HepG2 (cell line): ENCODE measurements at regions not wholly inside any gene's neighbourhood (a gene's known extent, or its start where the extent isn't known, plus 50 kb on each side); places are given as distances from the start of the nearest gene placed in this dataset.

Experiments used
- ATAC-seq: fragments of 200-7000 bp; cut with Tn5 transposase; 3 replicates; pipeline ENCODE4 v1.9.1; 2020; ENCODE audit warnings: mild to moderate bottlenecking, moderate library complexity
- BruUV-seq: library from RNA; stranded (reverse); fragments of 400-500 nt; replicated peaks from 2 replicates; lab custom pipeline; 2021; lab: Mats Ljungman, UMichigan
- CTCF ChIA-PET: fragments of 300-600 bp; formaldehyde crosslinking; extraction: SDS; loops from one replicate; lab custom pipeline; 2021; ENCODE audit warnings: low total read pairs, inconsistent platforms, low intra/inter-chr PET ratio; lab: Yijun Ruan, JAX
- POLR2A ChIA-PET: fragments of 350-600 bp; sonication (Branson Sonifier 250); formaldehyde crosslinking; loops from one replicate; lab custom pipeline; 2020; ENCODE audit warnings: antibody characterized with exemption, inconsistent platforms; lab: Yijun Ruan, JAX
- DNase-seq: peaks from one replicate; pipeline ENCODE4 v3.0.0-alpha.2; 2015; ENCODE audit warnings: low spot score
- FAIRE-seq: peaks from 3 replicates; lab custom pipeline; 2011; peaks lifted over from hg19 to GRCh38; lab: Jason Lieb, UNC
- H2AFZ ChIP-seq: one replicate; pipeline ENCODE4 v1.6.1; 2011; ENCODE audit warnings: low read length, inconsistent platforms
- H3K27ac ChIP-seq: fragments of 300-600 bp; 3 replicates; pipeline ENCODE4 v1.8.0; 2011; ENCODE audit warnings: mixed run types, mild to moderate bottlenecking, mixed read lengths, low read length, inconsistent platforms; ENCODE audit not compliant: insufficient read depth; ENCODE audit errors: extremely low read length
- H3K27me3 ChIP-seq, 2 experiments: fragments of 200-600 bp in 1 of 2; 2 replicates in 1 of 2; 3 replicates in 1 of 2; pipeline versions ENCODE4 v1.6.0 to v1.8.0; 2011; ENCODE audit warnings: low read length in 2 of 2, mild to moderate bottlenecking in 2 of 2, moderate library complexity in 2 of 2, inconsistent platforms in 1 of 2; ENCODE audit not compliant: insufficient read depth in 2 of 2, control insufficient read depth in 1 of 2
- H3K36me3 ChIP-seq, 2 experiments: fragments of 200-600 bp in 1 of 2; replicated peaks in 1 of 2; 2 replicates in 1 of 2; 3 replicates in 1 of 2; pipeline versions ENCODE4 v1.5.1 to v1.8.0; 2011; ENCODE audit warnings: low read length in 2 of 2, inconsistent platforms in 1 of 2; ENCODE audit not compliant: insufficient read depth in 2 of 2, control insufficient read depth in 1 of 2
- H3K4me1 ChIP-seq: 2 replicates; pipeline ENCODE4 v1.5.1; 2012; ENCODE audit warnings: low read length, inconsistent platforms; ENCODE audit not compliant: insufficient read depth
- H3K4me2 ChIP-seq: 2 replicates; pipeline ENCODE4 v1.6.0; 2011; ENCODE audit warnings: low read depth, low read length, inconsistent platforms
- H3K4me3 ChIP-seq, 3 experiments: fragments of 200-600 bp in 1 of 3; sonication (generic), shearing (Covaris generic) in 1 of 3; replicated peaks in 1 of 3; 2 replicates each; pipeline ENCODE4 v1.5.1; 2011 to 2016; ENCODE audit warnings: low read length in 3 of 3, inconsistent platforms in 2 of 3, low read depth in 2 of 3, mild to moderate bottlenecking in 2 of 3, control low read depth in 1 of 3, mixed read lengths in 1 of 3; ENCODE audit not compliant: insufficient read depth in 1 of 3
- H3K79me2 ChIP-seq: one replicate; pipeline ENCODE4 v1.6.1; 2011; ENCODE audit warnings: low read length, inconsistent platforms; ENCODE audit not compliant: insufficient read depth
- H3K9ac ChIP-seq: 2 replicates; pipeline ENCODE4 v1.6.0; 2011; ENCODE audit warnings: mild to moderate bottlenecking, low read depth, low read length, inconsistent platforms; ENCODE audit not compliant: insufficient read depth
- H3K9me3 ChIP-seq: 2 replicates; pipeline ENCODE4 v1.5.1; 2012; ENCODE audit warnings: mild to moderate bottlenecking, low read length
- H4K20me1 ChIP-seq: 2 replicates; pipeline ENCODE4 v1.6.0; 2011; ENCODE audit warnings: inconsistent platforms, mild to moderate bottlenecking, low read length, moderate library complexity; ENCODE audit not compliant: insufficient read depth
- EP300 ChIP-seq, 3 experiments: sonication (generic) in 1 of 3; formaldehyde crosslinking in 1 of 3; IDR thresholded peaks; 2 replicates each; pipeline versions ENCODE4 v1.5.1 to v1.6.1; 2011 to 2020; ENCODE audit warnings: low read depth in 2 of 3, low read length in 2 of 3, borderline replicate concordance in 1 of 3, improper control_type of control experiment in 1 of 3, mild to moderate bottlenecking in 1 of 3, missing genetic modification reagents in 1 of 3, moderate library complexity in 1 of 3
- FLYWCH1 ChIP-seq: sonication (generic); formaldehyde crosslinking; IDR thresholded peaks from 2 replicates; pipeline ENCODE4 v1.8.1; 2023; ENCODE audit warnings: mild to moderate bottlenecking, missing genetic modification reagents
- HDAC2 ChIP-seq: sonication (generic); formaldehyde crosslinking; IDR thresholded peaks from 2 replicates; pipeline ENCODE4 v1.4.0; 2020; ENCODE audit warnings: missing genetic modification reagents
- MAZ ChIP-seq, 2 experiments: sonication (generic) in 1 of 2; formaldehyde crosslinking in 1 of 2; IDR thresholded peaks; 2 replicates each; pipeline versions ENCODE4 v1.5.0 to v1.6.1; 2012 to 2020; ENCODE audit warnings: low read depth in 2 of 2, mild to moderate bottlenecking in 2 of 2, borderline replicate concordance in 1 of 2, improper control_type of control experiment in 1 of 2, low read length in 1 of 2, missing genetic modification reagents in 1 of 2, moderate library complexity in 1 of 2
- POLR2G ChIP-seq: fragments of 200-400 bp; formaldehyde crosslinking; IDR thresholded peaks from 2 replicates; pipeline ENCODE4 v1.6.1; 2018; ENCODE audit warnings: mild to moderate bottlenecking, low read depth, low read length, moderate library complexity
- SAP130 ChIP-seq: IDR thresholded peaks from 2 replicates; pipeline ENCODE4 v1.6.1; 2016; ENCODE audit warnings: low read depth
- SKIL ChIP-seq: sonication (generic); formaldehyde crosslinking; IDR thresholded peaks from 2 replicates; pipeline ENCODE4 v1.8.0; 2022; ENCODE audit warnings: missing genetic modification reagents, mild to moderate bottlenecking, moderate library complexity, borderline replicate concordance
- SP1 ChIP-seq, 2 experiments: fragments of 450-650 bp in 1 of 2; sonication (generic) in 1 of 2; formaldehyde crosslinking in 1 of 2; IDR thresholded peaks; 2 replicates each; pipeline versions ENCODE4 v1.4.0 to v1.6.1; 2016 to 2020; ENCODE audit warnings: missing genetic modification reagents in 1 of 2
- TERF1 ChIP-seq: sonication (generic); formaldehyde crosslinking; IDR thresholded peaks from 2 replicates; pipeline ENCODE4 v1.8.0; 2022; ENCODE audit warnings: mild to moderate bottlenecking, missing genetic modification reagents, moderate library complexity
- XBP1 ChIP-seq: sonication (generic); formaldehyde crosslinking; IDR thresholded peaks from 2 replicates; pipeline ENCODE4 v1.5.0; 2020; ENCODE audit warnings: missing genetic modification reagents
- ZC3H13 ChIP-seq: sonication (generic); formaldehyde crosslinking; IDR thresholded peaks from 2 replicates; pipeline ENCODE4 v1.8.1; 2023; ENCODE audit warnings: mild to moderate bottlenecking, missing genetic modification reagents, moderate library complexity
- ZNF329 ChIP-seq: sonication (generic); formaldehyde crosslinking; IDR thresholded peaks from 2 replicates; pipeline ENCODE4 v1.9.0; 2021; ENCODE audit warnings: low read depth, mild to moderate bottlenecking, missing genetic modification reagents
- ZNF354B ChIP-seq: sonication (generic); formaldehyde crosslinking; IDR thresholded peaks from 2 replicates; pipeline ENCODE4 v1.8.0; 2022; ENCODE audit warnings: mild to moderate bottlenecking, missing genetic modification reagents
- ZNF513 ChIP-seq: sonication (generic); formaldehyde crosslinking; conservative IDR thresholded peaks from 2 replicates; pipeline ENCODE4 v1.5.0; 2020; ENCODE audit warnings: missing genetic modification reagents
- ZNF629 ChIP-seq: sonication (generic); formaldehyde crosslinking; conservative IDR thresholded peaks from 2 replicates; pipeline ENCODE4 v1.5.0; 2020; ENCODE audit warnings: missing genetic modification reagents
- ZNF672 ChIP-seq: sonication (generic); formaldehyde crosslinking; IDR thresholded peaks from 2 replicates; pipeline ENCODE4 v1.8.1; 2022; ENCODE audit warnings: missing genetic modification reagents
- WGBS: methylation state at CpG from one replicate; pipeline ENCODE4 v1.1.6; 2017; ENCODE audit warnings: low lambda C conversion rate; 5-methylcytosine and 5-hydroxymethylcytosine counted together
- in situ Hi-C: cut with HindIII; loops from 2 replicates; pipeline ENCODE4 v1.10.0; 2017; ENCODE audit warnings: low pct_unique_long_range_greater_than_20kb; ENCODE audit not compliant: extremely low pct_ligation_motif_present
- intact Hi-C: fragments of 100-400 bp; cut with micrococcal nuclease; formaldehyde crosslinking; loops from one replicate; pipeline ENCODE4 v1.10.0; 2022; ENCODE audit not compliant: unreplicated experiment

- POLR2A ChIA-PET = no interaction called here
- CTCF ChIA-PET = no interaction called here
- ATAC-seq (no peak), FAIRE-seq (no peak), DNase-seq (no peak)
- Histone ChIP-seq H3K4me2 (no peak overlapping the region), H4K20me1 (no peaks in the 10 kb centered on the region), H3K27me3 (no peaks in the 10 kb centered on the region), H3K9ac (no peak overlapping the region), H3K36me3 (no peaks in the 10 kb centered on the region), H2AFZ (no peak overlapping the region), H3K27ac (no peak overlapping the region), H3K4me3 (no peak overlapping the region), H3K9me3 (peaks cover 83% of the 10 kb centered on the region), H3K4me1 (no peaks in the 10 kb centered on the region), H3K79me2 (no peaks in the 10 kb centered on the region)
- intact Hi-C loops = no loop called here
- TF ChIP-seq ZNF672 (CRISPR knock-in tag) = no peak
- no peak for TF ChIP-seq TERF1 (CRISPR knock-in tag)
- TF ChIP-seq HDAC2 (CRISPR knock-in tag) = no peak
- no peak for TF ChIP-seq ZNF513
- no peak for TF ChIP-seq EP300 (IDR thresholded peaks at IDR 0.05; ENCODE audit: low read depth in 2 of 2, low read length in 2 of 2)
- no peak for TF ChIP-seq EP300 (CRISPR knock-in tag; IDR thresholded peaks at IDR 0.05; ENCODE audit: borderline replicate concordance)
- TF ChIP-seq XBP1 (CRISPR knock-in tag) = no peak
- no peak for TF ChIP-seq SAP130 (CRISPR knock-in tag)
- TF ChIP-seq ZC3H13 (CRISPR knock-in tag) = no peak
- no peak for TF ChIP-seq POLR2G
- no peak for TF ChIP-seq SKIL (CRISPR knock-in tag)
- TF ChIP-seq ZNF629 (CRISPR knock-in tag) = no peak
- no peak for TF ChIP-seq SP1 (IDR thresholded peaks at IDR 0.05)
- TF ChIP-seq SP1 (CRISPR knock-in tag; IDR thresholded peaks at IDR 0.05) = no peak
- TF ChIP-seq ZNF329 (CRISPR knock-in tag) = no peak
- TF ChIP-seq ZNF354B (CRISPR knock-in tag) = no peak
- no peak for TF ChIP-seq MAZ (IDR thresholded peaks at IDR 0.05; ENCODE audit: borderline replicate concordance, low read depth, low read length)
- no peak for TF ChIP-seq MAZ (CRISPR knock-in tag; IDR thresholded peaks at IDR 0.05; ENCODE audit: low read depth)
- no peak for TF ChIP-seq FLYWCH1
- in situ Hi-C loops = no loop called here
- no TSS peak for BruUV-seq
- WGBS = under 1% methylated on average over 5 of the region's 5 CpGs
Measured at GRCh38 chr21:22056904-22057303, 1058.7 kb downstream of the NCAM2 start.
